Heart left ventricle (tissue), 13 donors: ENCODE measurements at regions not wholly inside any gene's neighbourhood (a gene's known extent, or its start where the extent isn't known, plus 50 kb on each side); places are given as distances from the start of the nearest gene placed in this dataset.

Experiments used
- CTCF ChIP-seq, 12 donors: fragments of 200-600 bp; sonication (generic) in 4 of 12; IDR thresholded peaks; one replicate each; pipeline versions ENCODE4 v1.5.0 to v1.8.0; 2018 to 2022; ENCODE audit warnings: antibody characterized with exemption in 12 of 12, mild to moderate bottlenecking in 5 of 12
- POLR2A ChIP-seq, 2 donors: fragments of 450-650 bp; IDR thresholded peaks; one replicate each; pipeline ENCODE4 v1.6.1; 2017; ENCODE audit warnings: antibody characterized with exemption in 2 of 2, mild to moderate bottlenecking in 2 of 2, moderate library complexity in 2 of 2
- donor health status: ischemic (EF 13 %, LVEDD 7.1; RV severe dilation, severe dysfunction).
- donor health status: DM: no; HTN: yes; CAD: no.
- donor health status: DM: no; HTN: no; CAD: no.
- donor health status: ischemic (EF 25% LVEDD 6.9; RV normal size, moderate dysfunction).
- donor health status: ischemic (EF 25% LVEDD 5.7; RV mildly dilated, moderate dysfunction).
- donor health status: ischemic (EF 35%, LVEDD 5.7; RV mildly dilated, moderate dysfunction).
- donor health status: nonischemic (EF 11% LVEDD 7.7; RV severe dilation, severe dysfunction).
- donor health status: DM: yes; HTN: yes; CAD: no.
- donor health status: PGD.
- donor health status: ischemic (EF 29% LVEDD 5.4; RV normal size, mild dysfunction).
- donor health status: nonischemic (EF 23%, LVEDD 6.1; RV moderate dilation, normal function).

- TF ChIP-seq CTCF (IDR thresholded peaks at IDR 0.05) (no peak), POLR2A (IDR thresholded peaks at IDR 0.05) (no peak)
These were observed 1097.2 kb downstream of the BCL11A start for GRCh38 chr2:59456285-59456684.
